GM20000 (cell line): ENCODE measurements at regions not wholly inside any gene's neighbourhood (a gene's known extent, or its start where the extent isn't known, plus 50 kb on each side); places are given as distances from the start of the nearest gene placed in this dataset.

Source experiments
- DNase-seq: peaks from one replicate; pipeline ENCODE4 v3.0.0; 2012; ENCODE audit warnings: low spot score
- CTCF ChIP-seq: IDR thresholded peaks from 2 replicates; pipeline ENCODE4 v1.5.1; 2012; ENCODE audit warnings: mild to moderate bottlenecking, control low read depth; ENCODE audit errors: extremely low read depth, missing control alignments

- DNase-seq, result no peak
- TF ChIP-seq CTCF, result no peak
Observed at GRCh38 chr9:90088434-90088833, 483.6 kb downstream of the GADD45G start.

- no peak for TF ChIP-seq CTCF
- no peak for DNase-seq
Observed at GRCh38 chr9:90088856-90089255, 484.0 kb downstream of the GADD45G start.

- DNase-seq, result no peak
- TF ChIP-seq CTCF, result no peak
Observed at GRCh38 chr9:90090997-90091396, 486.2 kb downstream of the GADD45G start.

GRCh38 chr9:90092508-90092907, 487.7 kb downstream of the GADD45G start:
- no peak for DNase-seq
- TF ChIP-seq CTCF, result no peak

GRCh38 chr9:90095682-90096081, 490.9 kb downstream of the GADD45G start:
- DNase-seq, result no peak
- no peak for TF ChIP-seq CTCF

GRCh38 chr9:90097237-90097636, 492.4 kb downstream of the GADD45G start:
- no peak for DNase-seq
- TF ChIP-seq CTCF, result no peak

- TF ChIP-seq CTCF, result no peak
- no peak for DNase-seq
Observed at GRCh38 chr9:90098408-90098807, 493.6 kb downstream of the GADD45G start.
